IgD-negative memory B cell (primary cell): ENCODE measurements at regions not wholly inside any gene's neighbourhood (a gene's known extent, or its start where the extent isn't known, plus 50 kb on each side); places are given as distances from the start of the nearest gene placed in this dataset.
"Not testable (repeated sequence)": the region's sequence is repeated elsewhere in the genome, so short reads cannot be mapped to it uniquely, and the experiment has no call there.

ENCODE experiments used
- H3K27ac Mint-ChIP-seq, 3 donors: one replicate each; pipeline ENCODE4 v1.8.0; 2020 to 2022; ENCODE audit warnings: mild to moderate bottlenecking in 3 of 3, mixed read lengths in 3 of 3, moderate library complexity in 1 of 3
- H3K27me3 Mint-ChIP-seq: one replicate; pipeline ENCODE4 v1.8.0; 2021; ENCODE audit warnings: mixed read lengths
- H3K36me3 Mint-ChIP-seq: one replicate; pipeline ENCODE4 v1.8.0; 2020; ENCODE audit warnings: mild to moderate bottlenecking, mixed read lengths
- H3K4me1 Mint-ChIP-seq, 3 donors: one replicate each; pipeline ENCODE4 v1.8.0; 2020 to 2022; ENCODE audit warnings: mixed read lengths in 3 of 3, mild to moderate bottlenecking in 1 of 3
- H3K4me3 Mint-ChIP-seq, 4 donors: one replicate each; pipeline ENCODE4 v1.8.0; 2020 to 2022; ENCODE audit warnings: mild to moderate bottlenecking in 4 of 4, mixed read lengths in 4 of 4, moderate library complexity in 3 of 4
- H3K9me3 Mint-ChIP-seq, 3 donors: one replicate each; pipeline ENCODE4 v1.8.0; 2020 to 2021; ENCODE audit warnings: mixed read lengths in 3 of 3, mild to moderate bottlenecking in 1 of 3

DNA sequence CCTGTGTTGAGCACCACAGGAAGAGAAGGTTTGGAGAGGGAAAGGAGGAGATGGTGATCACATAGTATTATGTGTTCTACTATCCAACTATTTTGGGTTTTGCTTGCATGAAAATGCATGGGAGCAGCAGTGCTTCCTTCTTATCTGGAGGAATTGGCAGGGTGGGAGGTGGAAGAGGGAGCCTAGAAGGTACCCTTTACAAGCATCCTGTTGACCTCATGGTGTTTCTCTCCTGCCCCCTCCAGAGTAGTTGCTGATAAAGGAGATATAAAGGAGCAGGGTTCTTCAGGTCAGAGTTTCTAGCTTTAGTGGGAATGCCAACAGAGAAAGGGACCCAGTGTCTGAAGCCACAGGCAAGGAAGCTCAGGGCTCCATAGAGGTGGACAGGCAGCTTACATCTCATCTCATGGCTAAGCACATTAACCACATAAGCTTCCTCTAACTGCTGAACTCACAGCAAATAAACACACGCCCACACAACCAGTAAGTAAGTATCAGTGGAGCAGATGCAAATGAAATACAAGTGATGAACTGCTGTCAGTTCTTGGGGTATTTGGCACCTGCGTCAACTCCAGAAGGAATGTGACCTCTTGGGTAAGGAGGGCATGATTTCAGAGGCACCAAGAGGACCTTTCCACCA lies 174.2 kb upstream of the SLC38A2 start:
- no peak overlapping the region for H3K27ac Mint-ChIP-seq
- peak overlapping the region in 2 of 4 donors; percentile 1 to 43 for H3K4me3 Mint-ChIP-seq
- peaks cover 14 to 28% (median 16%) of the 10 kb centered on the region in 3 donors for H3K4me1 Mint-ChIP-seq
- H3K36me3 Mint-ChIP-seq = peaks cover 4% of the 10 kb centered on the region
- no peaks in the 10 kb centered on the region for H3K27me3 Mint-ChIP-seq
- peaks cover 0 to 8% (median 5%) of the 10 kb centered on the region in 3 donors for H3K9me3 Mint-ChIP-seq

DNA sequence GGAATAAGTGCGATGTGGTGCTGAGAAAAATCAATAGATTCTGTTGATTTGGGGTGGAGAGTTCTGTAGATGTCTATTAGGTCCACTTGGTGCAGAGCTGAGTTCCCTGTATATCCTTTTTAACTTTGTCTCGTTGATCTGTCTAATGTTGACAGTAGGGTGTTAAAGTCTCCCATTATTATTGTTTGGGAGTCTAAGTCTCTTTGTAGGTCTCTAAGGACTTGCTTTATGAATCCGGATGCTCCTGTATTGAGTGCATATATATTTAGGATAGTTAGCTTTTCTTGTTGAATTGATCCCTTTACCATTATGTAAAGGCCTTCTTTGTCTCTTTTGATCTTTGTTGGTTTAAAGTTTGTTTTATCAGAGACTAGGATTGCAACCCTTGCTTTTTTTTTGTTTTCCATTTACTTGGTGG lies 170.8 kb upstream of the SLC38A2 start:
- not testable (repeated sequence) for H3K27me3 Mint-ChIP-seq, H3K27ac Mint-ChIP-seq, H3K4me3 Mint-ChIP-seq, H3K36me3 Mint-ChIP-seq, H3K9me3 Mint-ChIP-seq
- peaks cover 14 to 28% (median 18%) of the 10 kb centered on the region in 3 donors for H3K4me1 Mint-ChIP-seq

DNA sequence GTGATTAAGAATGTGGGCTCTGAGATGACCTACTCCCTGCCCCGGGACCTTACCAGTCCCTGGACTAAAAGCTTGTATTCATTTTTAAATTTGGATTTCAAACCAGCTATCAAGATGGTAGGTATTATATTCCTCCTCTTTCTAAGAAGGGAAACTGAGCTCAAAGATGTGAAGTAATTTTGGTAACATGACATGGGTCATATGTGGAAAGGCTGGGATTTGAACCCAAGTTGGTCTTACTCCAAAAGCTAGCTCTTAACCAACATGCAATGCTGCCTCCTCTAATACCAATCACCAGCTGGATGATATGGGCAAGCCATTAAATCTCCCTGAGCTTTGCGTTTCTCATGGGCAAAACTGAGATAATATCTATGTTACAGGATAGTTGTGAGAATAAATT lies 166.4 kb upstream of the SLC38A2 start:
- Mint-ChIP-seq H3K27ac (no peak overlapping the region), H3K36me3 (no peaks in the 10 kb centered on the region), H3K4me3 (no peak overlapping the region), H3K4me1 (peaks cover 9 to 25% (median 14%) of the 10 kb centered on the region in 3 donors), H3K9me3 (peaks cover 0 to 4% (median 0%) of the 10 kb centered on the region in 3 donors), H3K27me3 (no peaks in the 10 kb centered on the region)

DNA sequence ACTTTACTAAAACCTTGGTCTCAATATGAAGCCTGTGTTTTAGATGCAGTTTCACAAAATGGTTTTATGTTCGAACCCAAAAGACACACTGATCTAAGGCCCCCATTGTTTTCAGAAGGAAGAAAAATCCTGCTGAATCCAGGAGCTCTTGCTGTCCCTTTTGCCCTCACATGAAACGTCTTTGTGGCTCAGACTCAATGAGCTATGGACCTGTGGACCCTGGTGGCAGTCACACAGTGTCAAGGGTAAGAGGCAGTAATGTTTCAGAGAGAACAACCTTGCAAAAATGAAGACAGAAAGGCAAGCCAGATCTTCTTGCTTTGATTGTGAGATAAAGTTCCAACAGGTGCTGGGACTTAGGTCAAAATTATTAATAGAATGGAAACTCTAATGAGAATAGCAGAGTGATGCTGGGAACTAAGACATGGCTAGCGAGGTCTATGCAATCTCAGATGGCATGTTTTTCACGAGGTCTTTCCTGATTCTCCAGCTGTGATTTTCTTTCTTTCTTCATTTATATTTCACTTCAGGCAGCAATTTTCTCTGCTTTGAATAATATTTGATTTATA lies 164.9 kb upstream of the SLC38A2 start:
- Mint-ChIP-seq H3K36me3 (no peaks in the 10 kb centered on the region), H3K27me3 (no peaks in the 10 kb centered on the region), H3K9me3 (no peaks in the 10 kb centered on the region), H3K4me3 (no peak overlapping the region), H3K4me1 (peaks cover 7 to 24% (median 14%) of the 10 kb centered on the region in 3 donors), H3K27ac (no peak overlapping the region)

DNA sequence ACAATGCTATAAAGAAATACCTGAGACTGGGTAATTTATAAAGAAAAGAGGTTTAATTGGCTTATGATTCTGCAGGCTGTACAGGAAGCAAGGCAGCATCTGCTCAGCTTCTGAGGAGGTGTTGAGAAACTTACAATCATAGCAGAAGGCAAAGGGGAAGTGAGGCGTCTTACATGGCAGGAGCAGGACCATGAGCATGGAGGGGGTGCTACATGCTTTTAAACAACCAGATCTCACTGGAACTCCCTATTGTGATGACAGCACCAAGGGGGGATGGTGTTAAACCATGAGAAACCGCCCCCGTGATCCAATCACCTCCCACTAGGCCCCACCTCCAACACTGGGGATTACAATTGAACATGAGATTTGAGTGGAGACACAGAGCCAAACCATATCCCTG lies 163.7 kb upstream of the SLC38A2 start:
- not testable (repeated sequence) for H3K9me3 Mint-ChIP-seq, H3K27me3 Mint-ChIP-seq, H3K4me3 Mint-ChIP-seq, H3K27ac Mint-ChIP-seq, H3K36me3 Mint-ChIP-seq
- H3K4me1 Mint-ChIP-seq = peaks cover 8 to 19% (median 14%) of the 10 kb centered on the region in 3 donors

DNA sequence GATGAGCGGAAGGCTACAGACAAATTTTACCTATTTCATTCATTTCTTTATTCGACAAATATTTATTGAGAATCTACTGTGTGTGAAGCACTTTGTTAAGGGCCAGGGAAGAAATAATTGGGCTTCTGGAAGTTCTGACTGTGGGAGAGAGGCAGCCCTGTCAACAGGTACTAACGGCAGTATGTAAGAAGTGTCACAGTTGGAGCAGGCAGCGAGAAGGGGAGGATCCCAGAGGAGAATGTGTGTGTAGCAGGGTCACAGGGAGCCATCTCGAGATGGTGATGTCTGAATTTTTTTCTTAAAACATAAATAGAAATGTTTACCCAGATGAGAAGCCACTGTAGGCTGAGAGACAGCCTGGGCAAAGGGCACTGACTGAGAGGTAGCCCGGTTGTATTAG lies 163.3 kb upstream of the SLC38A2 start:
- no peak overlapping the region for H3K27ac Mint-ChIP-seq
- H3K27me3 Mint-ChIP-seq = no peaks in the 10 kb centered on the region
- H3K4me1 Mint-ChIP-seq = peaks cover 8 to 19% (median 14%) of the 10 kb centered on the region in 3 donors
- H3K4me3 Mint-ChIP-seq = no peak overlapping the region
- H3K36me3 Mint-ChIP-seq = no peaks in the 10 kb centered on the region
- H3K9me3 Mint-ChIP-seq = no peaks in the 10 kb centered on the region

DNA sequence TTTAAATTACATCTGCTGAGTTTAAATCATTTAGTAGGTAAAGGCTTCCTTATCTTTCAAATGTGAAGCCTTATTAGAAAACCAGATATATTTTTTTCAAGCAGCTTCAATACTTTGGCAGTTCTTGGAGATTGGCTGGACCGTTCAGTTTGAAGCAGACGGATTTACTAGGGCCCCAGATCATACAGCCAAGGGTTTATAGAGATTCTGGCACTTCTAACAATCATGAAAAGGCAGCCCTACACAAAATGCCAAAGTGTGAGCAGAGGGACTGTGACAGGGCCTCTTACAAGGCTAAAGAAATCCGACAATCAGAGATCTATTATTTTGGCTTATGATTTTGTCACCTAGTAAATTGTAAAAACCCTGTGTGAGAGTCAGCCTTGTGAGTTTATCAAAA lies 162.8 kb upstream of the SLC38A2 start:
- Mint-ChIP-seq H3K27ac (no peak overlapping the region), H3K4me3 (no peak overlapping the region), H3K36me3 (no peaks in the 10 kb centered on the region), H3K9me3 (no peaks in the 10 kb centered on the region), H3K4me1 (peaks cover 8 to 19% (median 14%) of the 10 kb centered on the region in 3 donors), H3K27me3 (no peaks in the 10 kb centered on the region)

DNA sequence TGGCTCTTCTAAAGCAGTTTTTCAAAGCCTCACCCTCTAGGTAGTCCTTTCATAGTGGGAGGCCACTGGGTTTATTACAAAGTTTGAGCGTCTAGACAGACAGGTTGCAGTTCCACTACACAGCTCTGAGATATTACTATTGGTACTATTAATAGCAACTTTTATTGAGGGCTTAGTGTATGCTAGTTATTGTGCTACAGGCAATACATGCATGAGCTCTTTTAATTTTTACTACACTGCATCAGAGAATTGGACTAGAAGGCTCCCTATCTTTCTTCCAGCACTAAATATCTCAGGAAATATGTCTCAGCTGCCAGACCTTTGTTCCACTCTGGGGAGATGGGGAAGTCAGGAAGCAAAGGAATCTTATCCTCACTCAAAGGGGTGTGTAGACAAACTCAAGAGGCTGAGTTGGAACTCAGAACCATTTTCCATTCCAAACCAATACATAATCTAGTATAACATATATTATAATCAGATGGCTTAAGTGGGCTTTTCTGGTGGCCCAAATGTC lies 161.8 kb upstream of the SLC38A2 start:
- peaks cover 1% of the 10 kb centered on the region for H3K36me3 Mint-ChIP-seq
- H3K4me1 Mint-ChIP-seq = peaks cover 11 to 18% (median 11%) of the 10 kb centered on the region in 3 donors
- no peak overlapping the region for H3K27ac Mint-ChIP-seq
- H3K27me3 Mint-ChIP-seq = no peaks in the 10 kb centered on the region
- no peak overlapping the region for H3K4me3 Mint-ChIP-seq
- H3K9me3 Mint-ChIP-seq = peaks cover 0 to 3% (median under 1%) of the 10 kb centered on the region in 3 donors

DNA sequence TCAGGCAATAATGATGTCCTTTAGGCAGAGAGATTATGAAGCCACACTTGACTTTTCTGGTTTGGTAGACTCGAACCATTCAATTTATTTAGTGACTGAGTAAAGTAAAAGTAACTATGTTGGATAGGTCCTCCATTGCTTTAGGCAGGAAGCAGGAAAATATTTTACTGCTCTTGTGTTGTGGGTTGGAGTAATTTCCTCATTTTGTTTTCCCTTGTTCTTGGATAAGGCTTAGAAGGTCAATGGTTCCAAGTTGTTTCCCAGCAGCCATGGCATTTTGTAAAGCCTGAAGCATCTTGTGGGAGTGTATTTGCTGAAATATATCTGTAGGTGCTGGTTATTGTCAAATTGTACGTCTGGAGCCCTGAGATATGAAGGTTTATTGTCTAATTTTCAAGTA lies 161.2 kb upstream of the SLC38A2 start:
- Mint-ChIP-seq H3K9me3 (peaks cover 0 to 6% (median 3%) of the 10 kb centered on the region in 3 donors), H3K4me3 (peak overlapping the region in 1 of 4 donors; percentile 39), H3K27me3 (no peaks in the 10 kb centered on the region), H3K27ac (no peak overlapping the region), H3K4me1 (peaks cover 9 to 16% (median 11%) of the 10 kb centered on the region in 3 donors), H3K36me3 (peaks cover 1% of the 10 kb centered on the region)

DNA sequence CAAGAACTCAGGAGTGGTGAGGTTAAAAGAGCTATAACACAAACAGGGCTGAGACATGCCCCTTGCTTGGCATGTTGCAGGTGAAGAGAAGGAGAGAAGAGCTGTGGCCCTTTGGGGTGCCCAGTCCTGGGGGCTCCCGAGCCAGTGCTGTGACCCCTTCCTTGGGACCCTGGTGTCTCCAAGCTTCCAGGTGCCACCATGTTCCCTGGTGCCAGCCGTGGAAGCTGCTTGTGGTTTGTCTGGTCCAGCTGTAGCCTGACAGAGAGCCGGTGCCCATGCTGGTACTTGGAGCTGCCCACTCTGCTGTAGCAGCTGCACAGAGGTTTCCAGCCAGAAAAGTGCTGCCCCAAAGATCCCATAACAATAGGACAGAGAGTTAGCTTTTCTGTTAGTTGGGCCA lies 159.2 kb upstream of the SLC38A2 start:
- Mint-ChIP-seq H3K27ac (no peak overlapping the region), H3K36me3 (peaks cover 4% of the 10 kb centered on the region)

DNA sequence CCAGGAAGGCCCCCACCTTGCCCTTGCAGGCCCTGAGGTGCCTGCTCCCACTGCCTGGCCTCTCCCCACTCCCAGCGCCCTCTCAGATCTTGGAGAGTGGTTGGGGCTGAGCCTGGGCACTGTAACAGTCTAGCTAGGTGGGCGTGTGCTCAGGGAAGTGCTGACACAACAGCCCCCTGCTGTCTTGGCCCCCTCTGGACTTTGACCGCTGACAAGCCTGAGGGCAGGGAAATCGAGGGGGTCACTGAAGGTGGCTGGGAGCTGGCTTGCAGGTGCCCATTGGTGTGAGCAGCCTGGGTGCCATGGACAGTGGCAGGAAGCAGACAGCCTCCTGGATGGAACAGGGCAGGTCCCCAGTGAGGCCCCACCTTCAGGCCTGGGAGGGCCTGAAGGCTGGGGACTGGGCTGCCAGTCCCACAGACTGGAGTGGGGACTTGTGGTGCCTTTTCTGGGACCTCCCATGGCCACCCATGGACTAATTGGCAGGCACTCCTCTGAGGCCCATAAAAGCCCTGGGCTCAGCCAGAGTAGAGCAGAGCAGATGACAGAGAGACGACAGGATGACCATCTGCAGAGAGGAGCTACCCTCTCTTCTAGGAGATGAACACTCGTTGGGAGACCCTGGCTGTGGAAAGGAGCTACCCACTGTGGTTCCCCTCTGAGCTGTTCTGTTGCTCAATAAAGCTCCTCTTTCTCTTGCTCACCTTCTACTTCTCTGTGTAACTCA lies 158.6 kb upstream of the SLC38A2 start:
- peaks cover 0 to 11% (median 6%) of the 10 kb centered on the region in 3 donors for H3K9me3 Mint-ChIP-seq
- peaks cover 4% of the 10 kb centered on the region for H3K36me3 Mint-ChIP-seq
- no peak overlapping the region for H3K4me3 Mint-ChIP-seq
- H3K27ac Mint-ChIP-seq = no peak overlapping the region
- peaks cover 5 to 9% (median 6%) of the 10 kb centered on the region in 3 donors for H3K4me1 Mint-ChIP-seq
- H3K27me3 Mint-ChIP-seq = no peaks in the 10 kb centered on the region

More for the DNA sequence above, 159.2 kb upstream of the SLC38A2 start:
- Mint-ChIP-seq H3K4me1 (peaks cover 9 to 11% (median 10%) of the 10 kb centered on the region in 3 donors), H3K27me3 (no peaks in the 10 kb centered on the region), H3K4me3 (no peak overlapping the region), H3K9me3 (peaks cover 0 to 11% (median 6%) of the 10 kb centered on the region in 3 donors)

DNA sequence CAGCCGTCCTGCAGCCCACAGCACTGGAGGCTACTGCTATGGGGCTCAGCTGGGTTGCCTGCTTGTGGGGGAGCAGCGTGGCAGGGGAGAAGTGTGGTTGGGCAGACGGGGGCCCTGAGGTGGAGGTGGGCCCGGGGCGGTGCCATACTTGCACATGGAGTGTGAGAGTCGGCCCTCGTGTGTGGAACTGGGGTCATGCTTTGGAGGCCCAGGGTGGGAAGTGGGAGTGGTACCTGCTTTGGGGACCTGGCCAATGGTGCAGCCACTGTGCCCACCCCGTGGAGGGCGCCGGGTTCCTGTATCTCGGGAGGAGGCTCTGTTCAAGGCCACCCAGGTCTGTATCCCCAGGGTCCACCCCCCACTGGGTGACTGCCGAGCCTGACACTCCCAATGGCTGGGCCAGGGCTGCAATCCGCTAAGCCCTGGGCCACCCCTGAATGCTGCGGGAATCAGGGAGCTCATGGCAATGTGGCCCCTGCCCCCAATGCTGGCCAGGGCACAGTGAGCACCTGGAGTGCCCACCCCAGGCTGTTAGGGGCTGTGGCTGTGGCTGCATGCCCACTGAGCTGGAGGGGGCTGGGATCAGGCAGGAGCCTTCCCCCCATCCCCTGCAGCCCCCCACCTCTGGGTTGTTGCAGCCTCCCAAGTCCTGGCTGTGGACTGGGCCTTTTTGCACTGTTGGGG lies 157.9 kb upstream of the SLC38A2 start:
- Mint-ChIP-seq H3K27ac (no peak overlapping the region), H3K27me3 (no peaks in the 10 kb centered on the region), H3K4me1 (peaks cover 0 to 5% (median 4%) of the 10 kb centered on the region in 3 donors), H3K36me3 (peaks cover 6% of the 10 kb centered on the region), H3K9me3 (peaks cover 0 to 11% (median 6%) of the 10 kb centered on the region in 3 donors), H3K4me3 (no peak overlapping the region)

DNA sequence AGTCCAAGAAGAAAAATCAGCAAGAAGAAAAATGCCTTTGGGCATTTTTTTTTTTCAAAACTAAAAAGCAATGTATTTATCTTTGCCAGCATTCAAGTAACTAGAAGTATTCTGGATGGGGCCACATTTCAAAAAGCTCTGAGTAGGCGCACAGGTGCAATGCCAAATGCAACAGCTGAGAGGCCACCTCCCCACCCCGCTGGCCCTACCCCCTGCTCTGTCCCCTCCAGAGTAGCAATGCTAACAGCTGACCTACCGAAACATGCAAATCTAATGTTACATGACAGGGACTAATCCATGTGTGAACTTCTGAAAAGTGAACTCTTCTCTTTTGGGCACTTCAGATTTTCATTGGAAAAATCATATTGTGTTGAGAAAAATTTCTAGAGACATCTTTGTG lies 153.7 kb upstream of the SLC38A2 start:
- Mint-ChIP-seq H3K4me1 (peaks cover 0 to 3% (median 1%) of the 10 kb centered on the region in 3 donors), H3K27me3 (no peaks in the 10 kb centered on the region), H3K4me3 (no peak overlapping the region), H3K27ac (no peak overlapping the region), H3K36me3 (peaks cover 12% of the 10 kb centered on the region), H3K9me3 (peaks cover 0 to 11% (median 6%) of the 10 kb centered on the region in 3 donors)

DNA sequence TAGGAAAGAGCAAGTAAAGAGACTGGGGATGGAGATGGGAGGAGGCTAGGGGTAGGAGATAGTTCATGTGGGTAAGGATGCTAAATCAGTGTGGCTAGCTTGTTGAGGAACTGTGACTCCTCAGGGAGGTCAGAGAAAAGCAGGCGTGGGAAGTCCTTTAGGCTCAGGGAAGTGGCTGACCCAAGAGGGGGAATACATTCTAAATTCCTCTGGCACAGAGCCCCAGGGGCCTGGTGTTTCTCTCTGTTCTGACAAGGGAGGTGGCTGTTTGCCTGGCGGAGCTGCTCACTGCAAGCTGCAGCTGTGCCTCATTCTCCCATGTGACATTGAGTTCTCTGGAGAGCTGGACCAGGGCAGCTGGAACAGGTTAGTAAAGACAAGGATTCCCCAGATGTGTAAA lies 152.2 kb upstream of the SLC38A2 start:
- Mint-ChIP-seq H3K27ac (no peak overlapping the region), H3K27me3 (no peaks in the 10 kb centered on the region), H3K36me3 (peaks cover 12% of the 10 kb centered on the region), H3K4me1 (peaks cover 0 to 3% (median 1%) of the 10 kb centered on the region in 3 donors), H3K9me3 (peaks cover 0 to 11% (median 3%) of the 10 kb centered on the region in 3 donors), H3K4me3 (peak overlapping the region in 1 of 4 donors; percentile 20)
